ENCODE measurements at regions not wholly inside any gene's neighbourhood (a gene's known extent, or its start where the extent isn't known, plus 50 kb on each side); places are given as distances from the start of the nearest gene placed in this dataset.

DNA sequence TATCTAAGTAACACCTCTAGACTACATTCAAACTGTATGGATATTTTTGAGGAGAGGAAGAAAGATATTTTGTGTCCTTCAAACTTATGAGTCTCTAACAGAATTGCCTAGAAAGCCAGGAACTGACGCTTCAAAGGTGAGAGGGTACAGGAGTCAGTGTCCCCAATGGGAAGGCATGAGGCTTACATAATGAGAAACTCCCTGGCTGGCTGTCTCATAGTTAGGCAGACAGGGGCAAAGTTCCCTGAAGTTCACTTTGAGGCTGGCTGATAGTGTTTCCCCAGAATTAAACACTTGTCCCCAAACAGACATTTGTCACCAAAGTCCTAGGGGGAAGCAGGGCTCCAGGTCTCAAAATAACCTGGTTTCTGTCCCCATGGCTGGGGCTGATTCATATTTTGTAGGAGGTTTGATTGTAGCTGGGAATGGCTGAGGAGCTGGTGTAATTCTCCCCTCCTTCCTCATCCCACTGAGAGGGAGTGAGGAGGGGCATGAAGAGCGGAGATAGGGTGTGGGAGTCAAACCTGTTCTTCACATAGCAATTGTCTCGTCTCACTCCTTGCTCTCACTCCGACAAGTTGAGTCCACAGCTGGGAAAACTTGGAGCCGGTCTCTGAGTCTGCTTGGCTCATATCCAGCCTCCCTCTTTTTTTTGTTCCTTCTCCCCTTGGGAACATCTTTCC lies 56.4 kb upstream of the CISTR start (continued):
- TF ChIP-seq ZNF234 (CRISPR knock-in tag; conservative IDR thresholded peaks at IDR 0.05) (no peak), RXRA (CRISPR knock-in tag; IDR thresholded peaks at IDR 0.05) (peak; percentile 55; the same call in 1 of the 2 replicates), MXD4 (CRISPR knock-in tag; IDR thresholded peaks at IDR 0.05) (no peak), NFKBIZ (CRISPR knock-in tag; IDR thresholded peaks at IDR 0.05) (no peak), ZFP36L1 (CRISPR knock-in tag; IDR thresholded peaks at IDR 0.05) (no peak), ZBTB7B (CRISPR knock-in tag; IDR thresholded peaks at IDR 0.05) (0 out of 2 replicates have a peak, but pooled peaks have one; percentile 17), TBX2 (CRISPR knock-in tag; IDR thresholded peaks at IDR 0.05; ENCODE audit: borderline replicate concordance) (0 out of 2 replicates have a peak, but pooled peaks have one; percentile 41), RORA (CRISPR knock-in tag; IDR thresholded peaks at IDR 0.05) (no peak), RELA (CRISPR knock-in tag; IDR thresholded peaks at IDR 0.05) (no peak), SP140L (CRISPR knock-in tag; IDR thresholded peaks at IDR 0.05; ENCODE audit: borderline replicate concordance) (no peak), SALL1 (CRISPR knock-in tag; IDR thresholded peaks at IDR 0.05) (peak; percentile 28; the same call in 1 of the 2 replicates), SOX5 (CRISPR knock-in tag; IDR thresholded peaks at IDR 0.05; ENCODE audit: borderline replicate concordance) (peak; percentile 63; the same call in 1 of the 2 replicates), MED8 (CRISPR knock-in tag; IDR thresholded peaks at IDR 0.05; ENCODE audit: insufficient replicate concordance) (no peak), SRF (IDR thresholded peaks at IDR 0.05; ENCODE audit: low read depth, low read length) (no peak)
- TF ChIP-seq, protein P1, sequence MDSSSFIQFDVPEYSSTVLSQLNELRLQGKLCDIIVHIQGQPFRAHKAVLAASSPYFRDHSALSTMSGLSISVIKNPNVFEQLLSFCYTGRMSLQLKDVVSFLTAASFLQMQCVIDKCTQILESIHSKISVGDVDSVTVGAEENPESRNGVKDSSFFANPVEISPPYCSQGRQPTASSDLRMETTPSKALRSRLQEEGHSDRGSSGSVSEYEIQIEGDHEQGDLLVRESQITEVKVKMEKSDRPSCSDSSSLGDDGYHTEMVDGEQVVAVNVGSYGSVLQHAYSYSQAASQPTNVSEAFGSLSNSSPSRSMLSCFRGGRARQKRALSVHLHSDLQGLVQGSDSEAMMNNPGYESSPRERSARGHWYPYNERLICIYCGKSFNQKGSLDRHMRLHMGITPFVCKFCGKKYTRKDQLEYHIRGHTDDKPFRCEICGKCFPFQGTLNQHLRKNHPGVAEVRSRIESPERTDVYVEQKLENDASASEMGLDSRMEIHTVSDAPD (CRISPR knock-in tag; IDR thresholded peaks at IDR 0.05), result no peak
- TF ChIP-seq, protein P2, sequence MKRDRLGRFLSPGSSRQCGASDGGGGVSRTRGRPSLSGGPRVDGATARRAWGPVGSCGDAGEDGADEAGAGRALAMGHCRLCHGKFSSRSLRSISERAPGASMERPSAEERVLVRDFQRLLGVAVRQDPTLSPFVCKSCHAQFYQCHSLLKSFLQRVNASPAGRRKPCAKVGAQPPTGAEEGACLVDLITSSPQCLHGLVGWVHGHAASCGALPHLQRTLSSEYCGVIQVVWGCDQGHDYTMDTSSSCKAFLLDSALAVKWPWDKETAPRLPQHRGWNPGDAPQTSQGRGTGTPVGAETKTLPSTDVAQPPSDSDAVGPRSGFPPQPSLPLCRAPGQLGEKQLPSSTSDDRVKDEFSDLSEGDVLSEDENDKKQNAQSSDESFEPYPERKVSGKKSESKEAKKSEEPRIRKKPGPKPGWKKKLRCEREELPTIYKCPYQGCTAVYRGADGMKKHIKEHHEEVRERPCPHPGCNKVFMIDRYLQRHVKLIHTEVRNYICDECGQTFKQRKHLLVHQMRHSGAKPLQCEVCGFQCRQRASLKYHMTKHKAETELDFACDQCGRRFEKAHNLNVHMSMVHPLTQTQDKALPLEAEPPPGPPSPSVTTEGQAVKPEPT (CRISPR knock-in tag; IDR thresholded peaks at IDR 0.05; ENCODE audit: low read depth), result no peak
- TF ChIP-seq, protein P3, sequence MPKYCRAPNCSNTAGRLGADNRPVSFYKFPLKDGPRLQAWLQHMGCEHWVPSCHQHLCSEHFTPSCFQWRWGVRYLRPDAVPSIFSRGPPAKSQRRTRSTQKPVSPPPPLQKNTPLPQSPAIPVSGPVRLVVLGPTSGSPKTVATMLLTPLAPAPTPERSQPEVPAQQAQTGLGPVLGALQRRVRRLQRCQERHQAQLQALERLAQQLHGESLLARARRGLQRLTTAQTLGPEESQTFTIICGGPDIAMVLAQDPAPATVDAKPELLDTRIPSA (CRISPR knock-in tag; IDR thresholded peaks at IDR 0.05; ENCODE audit: borderline replicate concordance), result no peak
- TF ChIP-seq, protein P4, sequence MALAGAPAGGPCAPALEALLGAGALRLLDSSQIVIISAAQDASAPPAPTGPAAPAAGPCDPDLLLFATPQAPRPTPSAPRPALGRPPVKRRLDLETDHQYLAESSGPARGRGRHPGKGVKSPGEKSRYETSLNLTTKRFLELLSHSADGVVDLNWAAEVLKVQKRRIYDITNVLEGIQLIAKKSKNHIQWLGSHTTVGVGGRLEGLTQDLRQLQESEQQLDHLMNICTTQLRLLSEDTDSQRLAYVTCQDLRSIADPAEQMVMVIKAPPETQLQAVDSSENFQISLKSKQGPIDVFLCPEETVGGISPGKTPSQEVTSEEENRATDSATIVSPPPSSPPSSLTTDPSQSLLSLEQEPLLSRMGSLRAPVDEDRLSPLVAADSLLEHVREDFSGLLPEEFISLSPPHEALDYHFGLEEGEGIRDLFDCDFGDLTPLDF (CRISPR knock-in tag; IDR thresholded peaks at IDR 0.05), result no peak
- TF ChIP-seq, protein P5, sequence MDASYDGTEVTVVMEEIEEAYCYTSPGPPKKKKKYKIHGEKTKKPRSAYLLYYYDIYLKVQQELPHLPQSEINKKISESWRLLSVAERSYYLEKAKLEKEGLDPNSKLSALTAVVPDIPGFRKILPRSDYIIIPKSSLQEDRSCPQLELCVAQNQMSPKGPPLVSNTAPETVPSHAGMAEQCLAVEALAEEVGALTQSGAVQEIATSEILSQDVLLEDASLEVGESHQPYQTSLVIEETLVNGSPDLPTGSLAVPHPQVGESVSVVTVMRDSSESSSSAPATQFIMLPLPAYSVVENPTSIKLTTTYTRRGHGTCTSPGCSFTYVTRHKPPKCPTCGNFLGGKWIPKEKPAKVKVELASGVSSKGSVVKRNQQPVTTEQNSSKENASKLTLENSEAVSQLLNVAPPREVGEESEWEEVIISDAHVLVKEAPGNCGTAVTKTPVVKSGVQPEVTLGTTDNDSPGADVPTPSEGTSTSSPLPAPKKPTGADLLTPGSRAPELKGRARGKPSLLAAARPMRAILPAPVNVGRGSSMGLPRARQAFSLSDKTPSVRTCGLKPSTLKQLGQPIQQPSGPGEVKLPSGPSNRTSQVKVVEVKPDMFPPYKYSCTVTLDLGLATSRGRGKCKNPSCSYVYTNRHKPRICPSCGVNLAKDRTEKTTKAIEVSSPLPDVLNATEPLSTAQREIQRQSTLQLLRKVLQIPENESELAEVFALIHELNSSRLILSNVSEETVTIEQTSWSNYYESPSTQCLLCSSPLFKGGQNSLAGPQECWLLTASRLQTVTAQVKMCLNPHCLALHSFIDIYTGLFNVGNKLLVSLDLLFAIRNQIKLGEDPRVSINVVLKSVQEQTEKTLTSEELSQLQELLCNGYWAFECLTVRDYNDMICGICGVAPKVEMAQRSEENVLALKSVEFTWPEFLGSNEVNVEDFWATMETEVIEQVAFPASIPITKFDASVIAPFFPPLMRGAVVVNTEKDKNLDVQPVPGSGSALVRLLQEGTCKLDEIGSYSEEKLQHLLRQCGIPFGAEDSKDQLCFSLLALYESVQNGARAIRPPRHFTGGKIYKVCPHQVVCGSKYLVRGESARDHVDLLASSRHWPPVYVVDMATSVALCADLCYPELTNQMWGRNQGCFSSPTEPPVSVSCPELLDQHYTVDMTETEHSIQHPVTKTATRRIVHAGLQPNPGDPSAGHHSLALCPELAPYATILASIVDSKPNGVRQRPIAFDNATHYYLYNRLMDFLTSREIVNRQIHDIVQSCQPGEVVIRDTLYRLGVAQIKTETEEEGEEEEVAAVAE (CRISPR knock-in tag; IDR thresholded peaks at IDR 0.05; ENCODE audit: borderline replicate concordance), result no peak

Data from HepG2 (cell line).